KMS-11 (cell line): ENCODE measurements at regions not wholly inside any gene's neighbourhood (a gene's known extent, or its start where the extent isn't known, plus 50 kb on each side); places are given as distances from the start of the nearest gene placed in this dataset.
"Not testable (repeated sequence)": the region's sequence is repeated elsewhere in the genome, so short reads cannot be mapped to it uniquely, and the experiment has no call there.

Experiments
- H2AFZ ChIP-seq: fragments of 200-600 bp; sonication (generic); 2 replicates; pipeline ENCODE4 v1.6.1; 2016; ENCODE audit warnings: antibody characterized with exemption, mixed run types, low read depth
- H3K27ac ChIP-seq: fragments of 200-600 bp; sonication (generic); 2 replicates; pipeline ENCODE4 v1.6.1; 2016; ENCODE audit warnings: mild to moderate bottlenecking, mixed run types
- H3K27me3 ChIP-seq: fragments of 200-600 bp; sonication (generic); 2 replicates; pipeline ENCODE4 v1.6.1; 2017; ENCODE audit warnings: mild to moderate bottlenecking, low read depth, mixed run types, moderate library complexity; ENCODE audit not compliant: insufficient read depth
- H3K36me3 ChIP-seq: fragments of 200-600 bp; sonication (generic); 2 replicates; pipeline ENCODE4 v1.6.1; 2017; ENCODE audit warnings: mild to moderate bottlenecking, mixed run types; ENCODE audit not compliant: insufficient read depth
- H3K4me1 ChIP-seq: fragments of 200-600 bp; sonication (generic); 2 replicates; pipeline ENCODE4 v1.6.1; 2016; ENCODE audit warnings: mild to moderate bottlenecking, low read depth, mixed run types; ENCODE audit not compliant: poor library complexity, severe bottlenecking
- H3K4me2 ChIP-seq: fragments of 200-600 bp; sonication (generic); 2 replicates; pipeline ENCODE4 v1.7.0; 2016; ENCODE audit warnings: mild to moderate bottlenecking, mixed run types
- H3K4me3 ChIP-seq: fragments of 200-600 bp; sonication (generic); IDR thresholded peaks from 2 replicates; pipeline ENCODE4 v1.6.1; 2017; ENCODE audit warnings: low read depth, low read length, mixed read lengths; ENCODE audit not compliant: insufficient read depth
- H3K79me2 ChIP-seq: fragments of 200-600 bp; sonication (generic); 2 replicates; pipeline ENCODE4 v1.6.1; 2016; ENCODE audit warnings: low read depth, mixed run types; ENCODE audit not compliant: insufficient read depth
- H3K9ac ChIP-seq: fragments of 200-600 bp; sonication (generic); 2 replicates; pipeline ENCODE4 v1.6.1; 2016; ENCODE audit warnings: mild to moderate bottlenecking, mixed run types
- H4K20me1 ChIP-seq: fragments of 200-600 bp; sonication (generic); 2 replicates; pipeline ENCODE4 v1.6.1; 2016; ENCODE audit warnings: mild to moderate bottlenecking, mixed run types; ENCODE audit not compliant: insufficient read depth
- TF ChIP-seq, protein P1 (sequence below): fragments of 200-600 bp; sonication (generic); conservative IDR thresholded peaks from 2 replicates; pipeline ENCODE4 v1.6.1; 2017; ENCODE audit warnings: low read depth, mild to moderate bottlenecking, antibody characterized with exemption, low read length, moderate library complexity, mixed read lengths

DNA sequence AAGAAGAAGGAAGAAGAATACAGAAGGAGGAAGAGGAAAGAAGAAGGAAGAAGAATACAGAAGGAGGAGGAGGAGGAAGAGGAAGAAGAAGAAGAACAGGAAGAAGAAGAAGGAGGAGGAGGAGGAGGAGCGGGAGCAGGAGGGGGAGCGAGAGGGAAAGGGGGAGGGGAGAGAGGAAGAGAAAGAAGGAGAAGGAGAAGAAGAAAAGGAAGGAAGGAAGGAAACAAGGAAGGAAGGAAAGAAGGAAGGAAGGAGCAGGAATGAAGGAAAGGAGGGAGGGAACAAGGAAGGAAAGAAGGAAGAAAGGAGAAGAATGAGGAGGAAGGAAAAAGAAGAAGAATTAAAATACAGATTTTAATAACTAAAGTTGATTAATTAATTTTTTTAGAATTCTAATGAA lies 82.5 kb upstream of the PTPN13 start:
- Histone ChIP-seq H3K9ac (no peak overlapping the region), H3K36me3 (no peaks in the 10 kb centered on the region), H3K4me1 (no peaks in the 10 kb centered on the region), H3K4me2 (no peak overlapping the region), H4K20me1 (no peaks in the 10 kb centered on the region), H3K79me2 (no peaks in the 10 kb centered on the region), H3K27me3 (no peaks in the 10 kb centered on the region), H3K27ac (no peak overlapping the region), H3K4me3 (no peak overlapping the region), H2AFZ (no peak overlapping the region)
- TF ChIP-seq, protein P1, sequence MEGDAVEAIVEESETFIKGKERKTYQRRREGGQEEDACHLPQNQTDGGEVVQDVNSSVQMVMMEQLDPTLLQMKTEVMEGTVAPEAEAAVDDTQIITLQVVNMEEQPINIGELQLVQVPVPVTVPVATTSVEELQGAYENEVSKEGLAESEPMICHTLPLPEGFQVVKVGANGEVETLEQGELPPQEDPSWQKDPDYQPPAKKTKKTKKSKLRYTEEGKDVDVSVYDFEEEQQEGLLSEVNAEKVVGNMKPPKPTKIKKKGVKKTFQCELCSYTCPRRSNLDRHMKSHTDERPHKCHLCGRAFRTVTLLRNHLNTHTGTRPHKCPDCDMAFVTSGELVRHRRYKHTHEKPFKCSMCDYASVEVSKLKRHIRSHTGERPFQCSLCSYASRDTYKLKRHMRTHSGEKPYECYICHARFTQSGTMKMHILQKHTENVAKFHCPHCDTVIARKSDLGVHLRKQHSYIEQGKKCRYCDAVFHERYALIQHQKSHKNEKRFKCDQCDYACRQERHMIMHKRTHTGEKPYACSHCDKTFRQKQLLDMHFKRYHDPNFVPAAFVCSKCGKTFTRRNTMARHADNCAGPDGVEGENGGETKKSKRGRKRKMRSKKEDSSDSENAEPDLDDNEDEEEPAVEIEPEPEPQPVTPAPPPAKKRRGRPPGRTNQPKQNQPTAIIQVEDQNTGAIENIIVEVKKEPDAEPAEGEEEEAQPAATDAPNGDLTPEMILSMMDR = no peak

DNA sequence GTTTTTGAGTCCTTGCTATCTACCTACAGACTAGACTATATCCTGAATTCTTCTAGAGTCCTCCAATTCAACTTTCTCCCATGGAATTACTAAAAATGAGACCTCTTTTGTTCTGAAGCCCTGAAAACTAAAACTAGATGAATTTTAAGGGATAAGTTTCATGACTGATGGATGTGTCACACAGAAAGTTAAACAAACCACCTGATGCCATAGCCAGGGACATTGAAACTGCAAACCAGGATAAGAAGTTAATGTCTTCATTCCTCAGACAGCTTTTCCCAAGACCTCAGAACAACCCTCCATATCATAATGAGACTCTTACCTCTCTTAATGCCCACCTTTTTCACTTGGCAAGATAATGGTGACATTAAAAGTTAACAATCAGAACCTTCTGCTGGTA lies 81.5 kb upstream of the PTPN13 start:
- TF ChIP-seq, protein P1 = no peak
- H4K20me1 ChIP-seq = no peaks in the 10 kb centered on the region

DNA sequence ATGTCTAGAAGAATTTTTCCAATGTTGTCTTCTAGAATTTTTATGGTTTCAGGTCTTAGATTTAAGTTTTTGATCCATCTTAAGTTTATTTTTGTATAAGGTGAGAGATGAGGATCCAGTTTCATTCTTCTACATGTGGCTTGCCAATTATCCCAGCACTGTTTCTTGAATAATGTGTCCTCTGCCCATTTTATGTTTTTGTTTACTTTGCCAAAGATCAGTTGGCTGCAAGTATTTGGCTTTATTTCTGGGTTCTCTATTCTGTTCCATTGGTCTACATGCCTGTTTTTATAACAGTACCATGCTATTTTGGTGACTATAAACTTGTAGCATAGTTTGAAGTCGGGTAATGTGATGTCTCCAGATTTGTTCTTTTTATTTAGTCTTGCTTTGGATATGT lies 78.2 kb upstream of the PTPN13 start:
- H3K79me2 ChIP-seq, H2AFZ ChIP-seq, H4K20me1 ChIP-seq, H3K36me3 ChIP-seq, H3K4me3 ChIP-seq, H3K4me1 ChIP-seq, H3K4me2 ChIP-seq, H3K27me3 ChIP-seq, H3K9ac ChIP-seq, H3K27ac ChIP-seq: not testable (repeated sequence)

More for the DNA sequence above, 81.5 kb upstream of the PTPN13 start:
- Histone ChIP-seq H3K27me3 (no peaks in the 10 kb centered on the region), H2AFZ (no peak overlapping the region), H3K79me2 (no peaks in the 10 kb centered on the region), H3K4me2 (no peak overlapping the region), H3K4me3 (no peak overlapping the region), H3K4me1 (no peaks in the 10 kb centered on the region), H3K36me3 (no peaks in the 10 kb centered on the region), H3K9ac (no peak overlapping the region), H3K27ac (no peak overlapping the region)

DNA sequence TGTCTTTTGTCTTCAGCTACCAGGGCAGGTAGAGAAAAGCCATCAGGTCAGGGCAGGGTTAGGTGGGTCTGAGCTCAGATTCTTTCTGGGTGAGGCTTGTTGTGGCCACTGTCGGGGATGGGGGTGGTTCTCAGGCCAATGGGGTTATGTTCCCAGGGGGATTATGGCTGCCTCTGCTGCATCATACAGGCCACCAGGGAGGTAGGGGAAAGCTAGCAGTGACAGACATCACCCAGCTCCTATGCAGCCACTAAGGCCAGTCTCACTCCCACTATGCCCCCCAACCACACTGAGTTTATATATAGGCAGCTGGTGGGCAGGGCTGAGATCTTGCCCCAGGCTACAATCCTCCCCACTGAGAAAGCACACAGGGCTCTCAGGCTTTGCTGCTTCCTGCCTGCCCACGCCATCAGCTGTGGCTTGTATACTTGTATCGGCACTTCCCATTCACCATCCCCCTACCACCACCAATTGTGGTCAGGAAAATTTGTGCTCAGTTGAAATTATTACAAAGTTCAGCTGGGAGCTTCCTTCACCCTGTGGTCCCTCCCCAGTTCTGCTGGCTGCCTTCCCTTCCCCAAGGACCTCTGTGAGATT lies 72.6 kb upstream of the PTPN13 start:
- Histone ChIP-seq H3K4me2 (no peak overlapping the region), H3K36me3 (no peaks in the 10 kb centered on the region), H3K4me3 (no peak overlapping the region), H4K20me1 (no peaks in the 10 kb centered on the region), H3K27ac (no peak overlapping the region), H3K79me2 (no peaks in the 10 kb centered on the region), H2AFZ (no peak overlapping the region), H3K27me3 (no peaks in the 10 kb centered on the region), H3K4me1 (no peaks in the 10 kb centered on the region), H3K9ac (no peak overlapping the region)
- TF ChIP-seq, protein P1 = no peak

DNA sequence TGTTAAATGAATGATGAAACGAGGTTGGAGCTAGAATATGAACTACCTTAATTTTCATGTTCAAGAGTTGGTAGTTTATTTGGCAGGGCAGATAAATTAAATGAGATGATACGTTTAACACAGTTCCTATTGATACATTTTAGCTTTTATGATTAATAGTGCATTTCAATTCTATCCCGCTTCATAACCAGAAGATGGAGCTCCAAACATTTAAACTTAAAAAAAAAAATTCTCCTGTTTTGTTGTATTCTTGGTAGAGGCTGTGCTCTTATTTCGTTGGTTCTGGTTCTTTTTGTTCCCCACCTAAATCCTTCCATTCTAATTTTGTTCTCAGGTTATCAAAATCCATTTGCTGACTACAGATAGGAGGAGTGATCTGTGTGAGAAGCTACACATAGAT lies 71.8 kb upstream of the PTPN13 start:
- H3K27me3 ChIP-seq = no peaks in the 10 kb centered on the region
- H3K4me1 ChIP-seq = no peaks in the 10 kb centered on the region
- H2AFZ ChIP-seq = no peak overlapping the region
- H3K36me3 ChIP-seq = no peaks in the 10 kb centered on the region
- no peak overlapping the region for H3K4me2 ChIP-seq
- H4K20me1 ChIP-seq = no peaks in the 10 kb centered on the region
- H3K4me3 ChIP-seq = no peak overlapping the region
- H3K27ac ChIP-seq = no peak overlapping the region
- TF ChIP-seq, protein P1 = no peak
- H3K79me2 ChIP-seq = no peaks in the 10 kb centered on the region
- H3K9ac ChIP-seq = no peak overlapping the region
